Tibial artery (tissue), 4 donors: ENCODE measurements at regions not wholly inside any gene's neighbourhood (a gene's known extent, or its start where the extent isn't known, plus 50 kb on each side); places are given as distances from the start of the nearest gene placed in this dataset.

Source experiments
- DNase-seq, 2 donors: peaks; one replicate each; pipeline ENCODE4 v3.0.0-alpha.2; 2019
- H3K27ac ChIP-seq, 2 donors: fragments of 200-600 bp; sonication (generic) in 1 of 2; 1 replicate in 1 of 2; 2 replicates in 1 of 2; pipeline ENCODE4 v1.5.1; 2018 to 2019; ENCODE audit warnings: mild to moderate bottlenecking in 1 of 2
- H3K27me3 ChIP-seq, 2 donors: fragments of 200-600 bp; sonication (generic) in 1 of 2; one replicate each; pipeline versions ENCODE4 v1.5.1 to v1.6.0; 2016 to 2019
- H3K36me3 ChIP-seq, 3 donors: fragments of 200-600 bp; sonication (generic) in 2 of 3; one replicate each; pipeline ENCODE4 v1.5.1; 2016 to 2019; ENCODE audit warnings: mild to moderate bottlenecking in 2 of 3
- H3K4me1 ChIP-seq, 4 donors: fragments of 200-600 bp; sonication (generic) in 2 of 4; 1 replicate in 3 of 4; 2 replicates in 1 of 4; pipeline ENCODE4 v1.5.1; 2016 to 2019
- H3K4me3 ChIP-seq, 2 donors: fragments of 200-600 bp; sonication (generic) in 1 of 2; 1 replicate in 1 of 2; 2 replicates in 1 of 2; pipeline ENCODE4 v1.5.1; 2018 to 2019; ENCODE audit warnings: mild to moderate bottlenecking in 2 of 2
- H3K9me3 ChIP-seq, 3 donors: fragments of 200-600 bp; sonication (generic) in 1 of 3; one replicate each; pipeline ENCODE4 v1.5.1; 2016 to 2019
- intact Hi-C: fragments of 100-400 bp; cut with DNase I; formaldehyde crosslinking; loops from one replicate; pipeline ENCODE4 v1.15.0; 2023; ENCODE audit warnings: low total_unique reads
- TF ChIP-seq, protein P1 (sequence below), 2 experiments: fragments of 200-600 bp in 1 of 2; fragments of 450-650 bp in 1 of 2; IDR thresholded peaks; one replicate each; pipeline ENCODE4 v1.5.1; 2017 to 2019; ENCODE audit warnings: antibody characterized with exemption in 2 of 2, mild to moderate bottlenecking in 1 of 2, moderate library complexity in 1 of 2

DNA sequence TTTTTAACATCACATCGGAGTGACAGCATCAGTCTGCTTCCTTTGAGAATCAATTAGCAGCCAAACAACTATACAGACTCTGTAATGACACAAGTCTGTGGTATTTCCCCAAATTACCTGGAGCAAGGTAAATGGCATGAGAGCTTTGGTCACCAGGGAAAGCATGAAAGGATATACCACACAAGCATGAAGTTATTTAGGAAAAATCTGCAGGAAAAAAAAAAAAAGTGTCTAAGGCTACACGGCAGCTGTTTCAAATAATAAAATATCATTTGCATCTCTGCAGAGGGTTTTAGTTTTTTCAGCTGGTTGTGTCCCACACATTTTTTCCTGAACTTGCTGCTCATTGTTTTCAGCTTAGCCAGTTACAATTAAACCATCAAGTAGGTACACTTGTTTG, 234.7 kb downstream of the TTLL7 start:
- Histone ChIP-seq H3K4me1 (peaks cover 0 to 8% (median 4%) of the 10 kb centered on the region in 4 donors), H3K4me3 (no peak overlapping the region), H3K9me3 (no peaks in the 10 kb centered on the region), H3K27me3 (no peaks in the 10 kb centered on the region), H3K36me3 (no peaks in the 10 kb centered on the region), H3K27ac (no peak overlapping the region)
- DNase-seq = no peak
- intact Hi-C loops = no loop called here
- TF ChIP-seq, protein P1, sequence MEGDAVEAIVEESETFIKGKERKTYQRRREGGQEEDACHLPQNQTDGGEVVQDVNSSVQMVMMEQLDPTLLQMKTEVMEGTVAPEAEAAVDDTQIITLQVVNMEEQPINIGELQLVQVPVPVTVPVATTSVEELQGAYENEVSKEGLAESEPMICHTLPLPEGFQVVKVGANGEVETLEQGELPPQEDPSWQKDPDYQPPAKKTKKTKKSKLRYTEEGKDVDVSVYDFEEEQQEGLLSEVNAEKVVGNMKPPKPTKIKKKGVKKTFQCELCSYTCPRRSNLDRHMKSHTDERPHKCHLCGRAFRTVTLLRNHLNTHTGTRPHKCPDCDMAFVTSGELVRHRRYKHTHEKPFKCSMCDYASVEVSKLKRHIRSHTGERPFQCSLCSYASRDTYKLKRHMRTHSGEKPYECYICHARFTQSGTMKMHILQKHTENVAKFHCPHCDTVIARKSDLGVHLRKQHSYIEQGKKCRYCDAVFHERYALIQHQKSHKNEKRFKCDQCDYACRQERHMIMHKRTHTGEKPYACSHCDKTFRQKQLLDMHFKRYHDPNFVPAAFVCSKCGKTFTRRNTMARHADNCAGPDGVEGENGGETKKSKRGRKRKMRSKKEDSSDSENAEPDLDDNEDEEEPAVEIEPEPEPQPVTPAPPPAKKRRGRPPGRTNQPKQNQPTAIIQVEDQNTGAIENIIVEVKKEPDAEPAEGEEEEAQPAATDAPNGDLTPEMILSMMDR (IDR thresholded peaks at IDR 0.05) = no peak

DNA sequence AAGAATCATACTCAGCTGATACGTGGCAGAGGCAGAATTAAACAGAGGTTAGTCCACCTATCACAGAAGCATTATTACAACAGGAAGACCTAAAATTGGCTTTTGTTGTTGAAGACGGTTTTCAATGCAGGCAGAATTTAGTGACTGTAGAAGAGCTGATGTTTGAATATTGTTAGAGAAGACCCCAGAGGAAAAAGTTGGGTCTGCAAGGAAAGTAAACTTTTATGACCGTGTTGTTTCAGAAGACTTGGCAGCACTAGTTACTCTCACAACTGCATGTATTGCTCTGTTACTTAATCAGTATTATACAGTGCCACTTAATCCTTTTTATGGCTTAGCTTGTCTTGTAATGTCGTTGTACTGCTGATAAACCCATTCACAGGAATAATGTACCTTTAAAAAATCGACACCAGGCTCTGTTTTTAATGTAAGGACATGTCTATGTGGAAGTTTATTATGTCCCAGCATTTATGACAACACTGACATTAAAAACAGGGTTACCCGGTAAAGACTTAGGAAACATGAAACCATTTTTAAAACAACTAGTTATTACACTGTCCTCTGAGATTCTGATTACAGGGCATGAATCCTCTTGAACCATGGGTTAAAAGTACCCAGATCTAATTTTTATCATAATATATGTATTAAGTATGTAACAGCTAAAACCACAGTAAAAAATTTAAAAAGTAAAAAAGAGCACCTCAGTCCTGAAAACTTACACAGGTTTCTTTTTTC, 235.4 kb downstream of the TTLL7 start:
- intact Hi-C loops = no loop called here
- Histone ChIP-seq H3K4me3 (no peak overlapping the region), H3K27ac (no peak overlapping the region), H3K27me3 (no peaks in the 10 kb centered on the region), H3K4me1 (peaks cover 0 to 8% (median 4%) of the 10 kb centered on the region in 4 donors), H3K36me3 (no peaks in the 10 kb centered on the region), H3K9me3 (no peaks in the 10 kb centered on the region)
- TF ChIP-seq, protein P1 (IDR thresholded peaks at IDR 0.05) = no peak
- DNase-seq = no peak

DNA sequence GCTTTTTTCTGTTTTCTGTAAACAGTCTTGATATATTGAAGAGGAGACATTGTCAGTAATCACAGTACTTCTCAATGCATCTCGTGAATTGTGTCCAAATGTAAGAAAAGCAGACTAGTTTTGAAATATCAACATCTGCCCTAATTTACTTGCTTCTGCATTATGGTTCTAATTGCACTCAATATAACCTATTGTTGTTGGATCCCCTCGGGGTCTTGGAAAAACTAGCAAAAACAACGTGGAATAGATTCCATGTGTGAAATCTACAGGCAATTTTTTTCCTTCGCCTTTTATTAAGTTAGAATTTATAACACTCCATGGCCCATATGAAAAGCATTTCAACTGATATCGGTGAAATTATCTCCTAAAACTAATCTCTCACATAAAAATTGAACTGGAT, 236.5 kb downstream of the TTLL7 start:
- Histone ChIP-seq H3K36me3 (no peaks in the 10 kb centered on the region), H3K4me1 (peaks cover 0 to 8% (median 4%) of the 10 kb centered on the region in 4 donors), H3K27ac (no peak overlapping the region), H3K9me3 (no peaks in the 10 kb centered on the region), H3K4me3 (no peak overlapping the region), H3K27me3 (no peaks in the 10 kb centered on the region)
- intact Hi-C loops = no loop called here
- no peak for DNase-seq
- TF ChIP-seq, protein P1 (IDR thresholded peaks at IDR 0.05) = no peak

DNA sequence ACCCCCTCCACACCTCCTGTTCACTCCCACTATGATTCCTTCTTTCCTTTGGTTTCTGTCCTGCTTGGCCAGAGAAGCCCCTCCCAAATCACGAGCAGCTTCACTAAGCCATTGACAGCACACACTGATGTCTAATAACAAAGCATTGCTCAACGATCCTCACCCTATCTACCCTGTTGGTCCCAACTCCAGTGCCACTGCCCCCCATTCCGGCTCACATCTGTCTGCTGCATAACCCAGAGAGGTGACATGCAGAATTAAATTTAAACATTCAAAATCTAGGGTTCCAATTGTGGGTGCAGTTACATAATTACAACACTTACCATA, 236.9 kb downstream of the TTLL7 start:
- TF ChIP-seq, protein P1 (IDR thresholded peaks at IDR 0.05) = no peak
- H3K4me3 ChIP-seq = no peak overlapping the region
- no peaks in the 10 kb centered on the region for H3K36me3 ChIP-seq
- peaks cover 0 to 8% (median 4%) of the 10 kb centered on the region in 4 donors for H3K4me1 ChIP-seq
- intact Hi-C loops = no loop called here
- no peak for DNase-seq
- H3K27ac ChIP-seq = no peak overlapping the region
- H3K9me3 ChIP-seq = no peaks in the 10 kb centered on the region
- H3K27me3 ChIP-seq = no peaks in the 10 kb centered on the region

DNA sequence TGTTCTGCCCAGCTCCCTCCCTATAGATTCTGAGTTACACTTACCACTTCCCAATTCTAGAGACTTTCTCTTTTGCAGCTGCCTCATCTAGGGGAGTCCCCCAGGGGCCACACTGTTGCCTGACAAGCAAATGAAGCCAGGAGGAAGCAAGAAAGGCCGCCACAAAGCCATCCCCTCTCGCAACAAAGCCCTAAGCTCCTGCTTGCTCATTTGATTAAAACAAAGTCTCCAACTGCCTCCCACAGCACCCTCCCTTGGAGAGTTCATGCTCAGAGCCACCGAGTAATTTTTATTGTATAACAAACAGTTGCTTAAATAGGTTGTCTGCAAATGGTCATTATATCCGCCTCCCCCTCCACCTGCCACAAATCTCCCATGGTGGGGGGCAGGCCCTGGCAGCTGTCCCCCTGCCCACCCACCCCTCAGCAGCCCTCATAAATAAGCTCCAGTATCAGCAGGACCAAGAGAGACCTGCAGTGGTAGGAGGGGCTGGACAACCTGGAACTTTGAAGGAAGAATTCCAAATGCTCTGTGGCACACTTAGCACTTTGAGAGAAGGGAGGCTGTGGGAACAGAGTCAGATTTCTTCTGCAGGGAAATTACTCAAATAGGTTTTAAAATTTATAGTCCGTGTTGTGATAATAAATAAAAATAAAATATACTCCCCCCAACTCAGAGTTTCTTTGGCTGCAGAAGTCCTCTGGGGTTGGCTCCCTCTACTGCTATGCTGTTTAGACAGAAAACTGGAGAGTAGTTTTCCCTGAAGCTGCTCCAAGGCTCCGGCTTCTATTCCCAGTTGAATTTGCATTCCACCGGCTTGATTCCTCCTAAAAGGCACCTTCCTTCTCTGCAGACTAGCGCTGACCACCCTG, 237.5 kb downstream of the TTLL7 start:
- DNase-seq = no peak
- H3K27me3 ChIP-seq = no peaks in the 10 kb centered on the region
- H3K4me1 ChIP-seq = peaks cover 0 to 8% (median 4%) of the 10 kb centered on the region in 4 donors
- no peaks in the 10 kb centered on the region for H3K9me3 ChIP-seq
- H3K36me3 ChIP-seq = no peaks in the 10 kb centered on the region
- H3K4me3 ChIP-seq = no peak overlapping the region
- TF ChIP-seq, protein P1 (IDR thresholded peaks at IDR 0.05) = no peak
- no peak overlapping the region for H3K27ac ChIP-seq
- intact Hi-C loops = no loop called here
